ENCODE measurements at regions not wholly inside any gene's neighbourhood (a gene's known extent, or its start where the extent isn't known, plus 50 kb on each side); places are given as distances from the start of the nearest gene placed in this dataset.

DNA sequence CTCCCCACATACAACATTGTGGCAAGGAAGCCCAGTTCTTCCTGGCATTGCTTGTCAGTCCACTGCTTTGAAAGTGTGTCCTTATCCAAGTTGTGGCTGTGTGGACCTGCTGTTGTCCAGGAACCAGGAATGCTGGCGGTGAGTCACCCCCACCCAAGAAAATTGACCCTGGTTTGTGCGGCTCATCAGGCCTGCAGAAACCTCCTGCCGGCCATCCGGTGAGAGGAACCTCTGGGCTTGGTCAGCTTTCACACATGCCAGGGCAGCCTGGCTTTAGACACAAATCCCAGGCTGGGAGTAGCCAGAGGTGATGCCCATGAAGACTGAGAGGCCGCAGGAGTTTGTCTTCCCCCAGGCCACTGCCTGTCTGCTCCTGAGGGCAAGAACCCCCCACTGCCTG, 223.6 kb downstream of the TTLL2 start:
- TF ChIP-seq, protein P1, sequence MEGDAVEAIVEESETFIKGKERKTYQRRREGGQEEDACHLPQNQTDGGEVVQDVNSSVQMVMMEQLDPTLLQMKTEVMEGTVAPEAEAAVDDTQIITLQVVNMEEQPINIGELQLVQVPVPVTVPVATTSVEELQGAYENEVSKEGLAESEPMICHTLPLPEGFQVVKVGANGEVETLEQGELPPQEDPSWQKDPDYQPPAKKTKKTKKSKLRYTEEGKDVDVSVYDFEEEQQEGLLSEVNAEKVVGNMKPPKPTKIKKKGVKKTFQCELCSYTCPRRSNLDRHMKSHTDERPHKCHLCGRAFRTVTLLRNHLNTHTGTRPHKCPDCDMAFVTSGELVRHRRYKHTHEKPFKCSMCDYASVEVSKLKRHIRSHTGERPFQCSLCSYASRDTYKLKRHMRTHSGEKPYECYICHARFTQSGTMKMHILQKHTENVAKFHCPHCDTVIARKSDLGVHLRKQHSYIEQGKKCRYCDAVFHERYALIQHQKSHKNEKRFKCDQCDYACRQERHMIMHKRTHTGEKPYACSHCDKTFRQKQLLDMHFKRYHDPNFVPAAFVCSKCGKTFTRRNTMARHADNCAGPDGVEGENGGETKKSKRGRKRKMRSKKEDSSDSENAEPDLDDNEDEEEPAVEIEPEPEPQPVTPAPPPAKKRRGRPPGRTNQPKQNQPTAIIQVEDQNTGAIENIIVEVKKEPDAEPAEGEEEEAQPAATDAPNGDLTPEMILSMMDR (IDR thresholded peaks at IDR 0.05; ENCODE audit: low read depth, low read length, poor library complexity, severe bottlenecking): no peak
- no peak for TF ChIP-seq EZH2phosphoT487 (IDR thresholded peaks at IDR 0.05; ENCODE audit: borderline replicate concordance, low read length)

Data from DOHH2 (cell line).